NOMO-1 treated with dmso at 0.1 percent for 144 hours (cell line): ENCODE measurements at regions not wholly inside any gene's neighbourhood (a gene's known extent, or its start where the extent isn't known, plus 50 kb on each side); places are given as distances from the start of the nearest gene placed in this dataset.

Experiments
- DNase-seq: peaks from one replicate; lab custom pipeline; 2025; ENCODE audit not compliant: unreplicated experiment; lab: John Stamatoyannopoulos, UW

DNA sequence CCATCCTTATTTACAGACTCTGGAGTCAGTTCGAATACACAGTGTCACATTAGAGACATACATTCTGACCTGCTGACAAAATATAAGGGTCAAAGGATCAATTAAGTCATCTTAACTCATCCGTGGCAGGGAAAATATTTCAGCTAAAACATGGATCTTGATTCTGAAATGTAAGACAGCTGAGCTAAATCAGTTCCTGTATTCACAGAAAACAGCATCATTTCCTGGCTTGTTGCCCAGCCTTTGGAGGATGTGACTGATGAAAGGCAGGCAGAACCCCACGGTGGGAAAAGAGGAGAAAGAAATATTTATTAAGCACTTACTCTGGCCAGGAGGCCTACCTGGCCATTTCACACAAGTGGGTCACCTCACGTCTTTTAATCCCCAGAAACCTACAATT is 101.9 kb downstream of the GAS2L3 start:
- no peak for DNase-seq

DNA sequence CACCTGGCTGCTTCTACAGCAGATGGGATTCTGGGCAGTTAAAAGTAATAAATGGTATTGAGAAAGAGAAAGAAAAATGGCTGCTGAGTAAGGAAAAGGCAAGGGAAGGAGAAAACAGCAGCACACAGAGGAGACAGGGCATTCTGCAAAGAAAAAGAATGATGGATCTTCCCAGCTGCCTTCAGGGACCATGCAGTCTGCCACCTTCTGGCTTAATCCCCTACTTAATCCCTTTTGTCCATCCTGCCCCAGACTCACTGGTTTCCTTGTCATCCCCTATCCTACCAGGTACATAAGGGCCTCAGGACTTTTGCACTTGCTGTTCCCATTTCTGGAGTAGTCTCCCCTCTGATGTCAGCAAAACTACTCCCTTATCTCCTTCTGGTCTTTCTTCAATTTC is 107.6 kb downstream of the GAS2L3 start:
- DNase-seq: no peak

DNA sequence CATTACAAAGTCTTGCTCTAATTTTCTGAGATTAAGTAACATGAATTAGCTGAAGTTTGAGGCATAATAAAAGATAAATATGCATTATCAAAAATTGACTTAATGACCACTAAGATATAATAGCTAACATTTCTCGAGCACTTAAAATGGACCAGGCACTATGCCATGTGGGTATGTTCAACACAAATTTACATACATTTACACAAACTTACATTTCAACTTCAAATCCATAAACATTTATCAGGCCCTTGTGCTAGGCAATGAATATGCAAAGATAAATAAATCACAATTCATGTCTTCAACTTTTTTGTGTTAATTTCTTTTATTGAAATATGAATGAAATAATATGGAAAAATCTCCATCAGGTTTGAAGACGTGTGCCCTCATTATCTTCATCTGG is 108.7 kb downstream of the GAS2L3 start:
- no peak for DNase-seq

DNA sequence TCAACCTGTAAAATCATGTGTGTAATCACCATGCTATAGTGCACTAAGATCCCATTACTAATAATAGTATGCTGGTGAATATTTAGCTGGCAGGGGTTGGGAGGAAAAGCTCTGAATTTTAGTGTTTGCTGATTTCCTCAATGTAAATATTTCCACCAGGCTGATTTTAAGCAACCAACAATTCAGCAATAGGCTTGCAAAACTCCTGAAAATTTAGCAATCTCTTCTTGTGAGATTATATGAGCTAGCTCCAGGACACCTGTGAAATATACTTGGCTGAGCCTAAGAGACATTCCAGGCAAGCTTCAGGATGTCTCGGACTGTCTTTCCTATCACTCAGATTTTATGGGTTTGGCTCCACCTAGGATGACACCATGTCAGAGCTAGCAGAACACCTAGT is 106.9 kb upstream of the ANO4 start:
- no peak for DNase-seq

DNA sequence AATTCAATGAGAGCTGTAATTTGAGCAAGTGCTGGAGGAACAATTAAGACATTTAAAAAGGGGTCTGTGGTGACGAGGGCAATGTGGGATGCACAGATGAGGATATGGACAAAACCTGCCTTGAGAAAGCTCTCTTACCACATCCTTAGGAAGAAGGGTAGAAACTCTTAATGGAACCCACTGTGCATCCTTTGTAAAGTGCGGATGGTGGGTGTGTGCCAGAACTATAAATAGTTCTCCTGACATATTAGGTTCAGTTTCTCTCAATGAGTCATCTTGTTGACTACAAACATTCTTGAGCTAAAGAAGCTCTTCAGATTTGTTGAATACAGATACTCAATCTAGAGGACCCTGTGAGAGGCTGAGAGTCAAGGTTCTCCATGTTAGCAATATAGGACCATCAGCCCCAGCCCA is 106.1 kb upstream of the ANO4 start:
- no peak for DNase-seq

DNA sequence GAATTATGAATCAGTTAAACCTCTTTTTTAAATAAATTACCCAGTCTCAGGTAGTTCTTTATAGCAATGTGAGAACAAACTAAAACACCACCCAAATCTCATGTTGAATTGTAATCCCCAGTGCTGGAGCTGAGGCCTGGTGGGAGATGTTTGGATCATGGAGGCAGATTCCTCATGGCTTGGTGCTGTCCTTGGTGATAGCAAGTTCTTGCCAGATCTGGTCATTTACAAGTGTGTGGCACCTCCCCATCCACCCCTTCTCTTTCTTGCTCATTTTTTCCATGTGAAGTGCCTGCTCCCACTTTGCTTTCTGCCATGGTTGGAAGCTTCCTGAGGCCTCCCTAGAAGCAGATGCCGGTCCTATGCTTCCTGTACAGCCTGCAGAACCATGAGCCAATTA is 102.1 kb upstream of the ANO4 start:
- DNase-seq: no peak

DNA sequence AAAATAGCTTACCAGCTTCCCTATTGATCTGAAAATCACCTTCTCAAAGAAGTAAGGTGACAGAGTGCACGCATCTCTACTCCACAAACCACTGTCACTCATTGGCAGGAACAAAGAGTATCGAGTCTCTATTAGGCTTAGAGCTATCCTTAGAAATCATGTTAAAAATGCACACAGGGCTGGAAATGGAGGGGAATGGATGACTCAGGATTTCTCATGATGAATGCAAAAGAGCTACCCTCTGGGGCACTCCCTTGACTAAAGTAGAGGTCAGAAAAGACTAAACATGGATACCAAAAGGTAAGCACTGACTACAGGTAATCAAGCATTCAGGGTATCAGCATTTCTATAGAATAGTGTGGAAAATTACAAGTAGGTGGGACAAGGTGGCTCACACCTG is 96.1 kb upstream of the ANO4 start:
- no peak for DNase-seq

DNA sequence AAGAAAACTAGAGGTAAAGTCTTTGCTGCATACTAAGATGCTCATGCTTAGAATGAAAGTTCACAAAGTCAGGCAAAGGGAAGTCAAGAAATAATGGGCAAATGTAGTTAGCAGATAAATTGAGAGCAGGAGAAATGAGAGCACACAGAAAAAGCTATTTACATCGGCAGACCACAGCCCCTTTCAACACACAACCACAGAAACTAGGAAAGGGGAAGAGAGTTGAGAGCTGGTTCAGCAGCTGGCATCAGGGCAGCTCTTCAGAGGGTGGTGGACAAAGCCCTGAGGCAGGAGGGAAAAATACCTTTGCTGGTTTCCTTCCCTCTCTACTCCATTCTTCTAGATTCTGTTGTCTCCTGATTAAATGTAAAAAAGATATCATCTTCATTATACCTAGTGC is 95.4 kb upstream of the ANO4 start:
- peak; percentile 90 for DNase-seq

DNA sequence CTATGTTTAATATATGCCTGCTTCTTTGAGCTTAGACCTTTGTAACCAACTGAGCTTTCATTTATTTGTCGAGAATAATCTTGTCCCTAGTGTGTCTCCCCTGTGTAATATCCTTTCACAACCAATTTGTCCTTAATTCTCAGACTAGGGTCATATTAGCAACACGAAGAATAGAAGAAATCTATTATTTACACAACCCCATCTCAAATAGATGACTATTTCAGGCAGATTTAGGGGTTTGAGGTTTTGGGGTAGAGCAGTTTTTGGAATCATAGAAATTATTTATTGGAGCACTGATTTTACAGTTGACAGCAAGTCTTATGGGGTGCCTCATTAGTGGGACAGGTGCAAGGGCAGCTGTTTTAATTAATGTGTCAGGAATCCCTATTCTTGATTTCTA is 91.2 kb upstream of the ANO4 start:
- DNase-seq: no peak

DNA sequence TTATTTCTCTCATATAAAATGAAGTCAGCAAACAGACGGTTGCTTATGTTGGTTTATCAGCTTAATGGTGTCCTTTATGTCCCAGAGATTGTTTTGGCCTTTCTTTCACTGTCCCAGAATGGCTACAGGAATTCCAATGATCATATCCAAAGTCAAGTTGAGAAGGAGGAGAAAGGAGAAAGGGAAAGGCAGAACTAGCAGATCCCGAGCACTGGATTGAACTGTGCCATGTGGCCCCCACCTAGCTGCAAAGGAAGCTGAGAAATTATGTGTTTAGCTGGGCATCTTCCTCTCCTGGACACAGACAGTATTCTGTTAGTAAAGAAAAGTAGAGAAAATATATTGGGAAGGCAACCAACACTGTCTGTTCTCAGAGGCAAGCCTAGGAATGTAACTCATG is 90.7 kb upstream of the ANO4 start:
- DNase-seq: no peak

DNA sequence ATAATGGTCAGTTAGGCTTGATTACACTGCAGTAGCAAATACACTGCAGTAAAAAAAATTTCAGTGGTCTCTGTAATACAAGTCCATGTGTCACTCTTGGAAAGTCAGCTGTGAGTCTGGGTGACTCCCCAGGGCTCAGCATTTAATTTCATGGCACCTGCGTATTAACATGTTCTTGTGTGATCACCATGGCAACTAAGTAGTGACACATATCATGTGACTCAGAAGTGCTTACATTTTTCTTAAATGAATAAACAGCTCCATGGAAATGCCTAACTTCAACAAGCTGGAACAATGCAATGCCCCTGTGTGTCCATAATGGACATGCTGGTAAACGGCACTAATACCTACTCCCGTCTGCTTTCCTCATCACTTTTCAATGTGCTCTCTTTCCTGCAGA is 88.5 kb upstream of the ANO4 start:
- no peak for DNase-seq

DNA sequence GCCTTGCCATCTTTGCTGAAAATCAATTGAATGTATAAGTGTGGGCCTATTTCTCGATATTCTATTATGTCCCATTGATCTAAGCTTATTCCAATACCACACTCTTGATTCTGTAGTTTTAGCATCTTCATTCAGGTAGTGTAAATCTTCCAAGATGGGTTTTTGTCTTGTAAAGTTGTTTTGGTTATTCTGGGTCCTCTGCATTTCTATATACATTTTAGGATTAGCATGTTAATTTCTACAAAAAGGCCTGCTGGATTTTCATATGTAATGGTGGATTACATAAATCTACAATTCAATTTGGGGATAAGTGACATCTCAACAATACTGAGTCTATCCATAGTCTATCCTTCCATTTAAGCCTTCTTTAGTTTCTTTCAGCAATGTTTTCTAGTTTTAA is 86.0 kb upstream of the ANO4 start:
- DNase-seq: no peak

DNA sequence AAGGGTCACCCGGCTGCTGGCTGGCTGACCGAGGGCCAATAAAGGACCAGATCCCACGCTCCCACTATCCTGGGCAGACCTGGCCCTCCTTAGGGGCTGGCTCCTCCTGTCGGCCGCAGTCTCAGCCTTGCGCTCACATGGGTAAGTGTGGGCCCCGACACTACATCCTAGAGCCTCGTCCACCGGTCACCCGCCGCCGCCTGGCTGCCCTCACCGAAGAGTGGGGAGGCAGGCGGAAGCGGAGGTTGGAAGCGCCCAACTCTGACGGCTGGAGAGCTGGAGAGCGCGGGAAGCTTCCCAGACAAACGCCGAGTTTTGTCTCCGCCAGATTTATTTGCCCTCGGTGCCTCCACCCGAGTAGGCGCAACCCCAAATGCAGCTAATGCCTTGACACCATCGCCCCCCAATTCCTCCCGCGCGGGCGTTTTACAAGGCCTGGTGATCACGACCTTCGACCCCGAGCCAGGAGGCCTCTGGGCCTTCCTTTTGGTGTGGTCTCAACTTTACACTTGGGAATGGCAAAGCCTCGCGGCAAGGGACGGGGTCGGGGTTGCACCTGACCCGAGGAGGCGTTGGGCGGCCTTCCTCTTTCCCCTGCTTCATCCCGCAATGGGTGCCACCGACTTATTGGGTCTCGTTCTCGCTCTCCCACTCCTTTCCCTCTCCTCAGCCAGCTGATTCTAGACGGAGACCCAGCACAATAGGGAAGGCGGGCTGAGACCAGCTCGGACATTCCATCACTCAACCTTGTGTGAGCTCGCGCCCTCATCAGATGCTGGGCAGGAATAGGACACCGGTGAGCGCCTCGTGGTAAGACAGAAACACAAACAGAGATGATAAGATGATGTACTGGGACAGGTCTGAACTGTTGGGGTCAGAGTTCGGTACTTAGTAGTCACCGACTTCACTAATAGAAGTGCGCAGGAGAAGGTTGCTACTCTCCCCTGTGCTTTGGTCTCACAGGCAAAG is 78.3 kb upstream of the ANO4 start:
- no peak for DNase-seq

DNA sequence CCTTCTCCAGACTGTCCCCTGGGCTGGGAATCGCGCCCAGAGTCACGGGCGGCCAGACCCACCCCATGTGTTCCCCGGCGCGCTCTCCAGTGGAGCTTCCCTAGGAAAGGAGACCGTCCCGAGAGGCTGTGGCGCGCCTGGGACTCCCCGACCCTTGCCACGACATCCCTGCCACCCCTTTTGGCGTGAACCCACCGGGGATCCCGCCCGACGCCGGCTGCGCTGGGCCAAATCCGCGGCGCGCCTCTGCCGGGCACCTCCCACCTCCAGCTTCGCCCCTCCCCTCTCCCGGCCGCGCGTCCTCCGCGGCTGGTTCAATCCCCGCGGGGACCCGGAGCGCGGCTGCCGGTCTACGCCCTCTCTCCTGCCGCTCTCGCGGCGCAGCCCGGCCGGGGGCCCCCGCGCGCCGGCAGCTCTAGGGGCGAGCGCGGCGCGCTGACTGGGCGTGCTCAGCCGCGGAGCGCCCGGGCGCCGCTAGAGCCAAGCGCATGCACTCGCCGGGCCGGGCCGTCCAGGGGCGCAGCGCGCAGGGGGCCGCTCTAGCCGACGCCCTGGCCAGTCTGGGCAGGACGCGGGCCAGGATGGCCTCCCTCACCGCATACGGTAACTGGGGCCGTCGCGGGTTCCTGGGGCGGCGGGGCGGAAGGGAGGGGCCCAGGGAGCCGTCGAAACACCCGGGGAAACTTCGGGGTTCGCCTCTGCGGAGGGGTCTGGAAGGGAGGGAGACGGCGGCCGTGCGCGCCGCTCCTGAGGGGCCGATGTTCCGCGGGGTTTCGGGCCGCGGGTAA is 77.4 kb upstream of the ANO4 start:
- no peak for DNase-seq

DNA sequence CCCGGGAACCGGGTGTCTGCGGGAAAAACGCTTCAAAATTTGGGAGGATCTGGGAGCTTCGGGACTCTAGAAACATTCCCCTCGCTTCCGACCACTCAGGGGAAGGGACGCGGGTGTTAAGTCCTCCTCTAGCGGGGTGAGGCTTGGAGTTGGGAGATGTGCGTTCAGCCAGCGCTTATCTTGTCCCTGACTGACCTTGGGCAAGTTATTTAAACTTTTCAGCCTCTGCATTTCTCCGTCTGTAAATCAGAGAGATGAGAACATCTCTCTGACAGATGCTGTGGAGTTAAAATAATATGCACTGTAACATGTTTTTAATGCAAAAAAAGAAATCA is 76.9 kb upstream of the ANO4 start:
- DNase-seq: no peak

DNA sequence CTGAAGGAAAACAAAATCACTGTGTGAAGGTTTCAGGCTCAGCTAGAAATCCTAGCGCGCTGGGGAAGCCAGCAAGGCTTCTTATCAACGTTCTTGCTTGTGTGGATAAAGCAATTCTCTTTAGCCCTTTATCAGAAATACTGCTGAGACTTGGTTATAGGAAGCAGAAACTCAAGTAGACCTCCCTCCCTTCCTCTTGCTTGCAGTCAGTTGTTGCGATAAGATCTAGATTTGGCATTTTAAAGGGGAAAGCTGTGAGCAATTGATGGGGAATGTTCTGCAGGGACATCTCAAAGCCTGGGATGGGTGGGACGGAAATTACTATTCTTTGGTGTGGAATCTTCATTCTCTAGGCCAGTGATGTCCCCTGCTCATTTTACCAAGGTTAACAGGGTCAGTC is 76.4 kb upstream of the ANO4 start:
- no peak for DNase-seq

DNA sequence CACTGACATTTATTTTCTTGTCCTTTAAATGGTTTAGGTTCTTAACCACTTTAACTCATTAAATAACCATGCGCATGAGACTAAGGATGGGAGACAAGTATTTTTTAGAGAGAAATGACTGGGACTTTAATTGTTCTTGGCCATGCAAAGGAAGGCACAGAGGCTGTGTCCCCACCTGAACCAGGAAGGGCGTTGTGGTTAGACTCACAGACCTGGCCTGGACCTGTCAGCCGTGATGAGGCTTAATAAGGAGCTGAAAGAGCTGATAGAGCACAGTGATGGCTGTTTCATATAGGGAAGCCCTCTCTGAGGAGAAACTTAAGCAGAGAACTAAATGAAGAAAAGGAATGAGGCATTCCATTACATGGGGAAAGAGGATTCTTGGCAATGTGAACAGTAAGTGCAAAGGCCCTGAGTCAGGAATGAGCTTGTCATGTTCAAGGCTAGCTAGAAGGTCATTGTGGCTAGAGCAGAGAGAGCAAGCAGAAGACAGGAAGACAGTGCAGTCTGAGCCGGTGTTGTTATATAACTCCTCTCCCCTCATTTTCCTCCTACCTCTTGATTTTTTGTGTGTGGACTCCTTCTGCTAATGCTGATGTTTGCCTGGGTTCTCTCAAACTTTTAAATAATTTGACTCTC is 74.4 kb upstream of the ANO4 start:
- DNase-seq: no peak

DNA sequence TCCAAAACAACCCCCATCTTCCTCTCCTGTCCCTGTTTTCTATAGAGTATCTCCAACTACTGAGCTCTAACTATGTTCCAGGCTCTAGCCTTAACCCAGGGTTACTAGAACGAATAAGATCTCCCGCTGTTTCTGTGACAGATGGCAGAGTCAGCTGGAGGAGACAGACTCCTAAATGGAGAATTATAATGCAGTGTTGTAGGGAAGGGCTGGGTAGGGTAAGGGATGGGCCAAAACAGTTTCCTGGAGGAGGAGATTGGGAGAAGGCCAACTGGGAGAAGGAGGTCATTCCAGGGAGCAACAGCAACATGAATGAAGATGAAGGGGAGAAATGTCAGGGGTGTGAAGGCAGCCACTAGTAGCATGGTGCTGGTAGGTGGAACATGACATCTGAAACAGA is 73.4 kb upstream of the ANO4 start:
- no peak for DNase-seq

DNA sequence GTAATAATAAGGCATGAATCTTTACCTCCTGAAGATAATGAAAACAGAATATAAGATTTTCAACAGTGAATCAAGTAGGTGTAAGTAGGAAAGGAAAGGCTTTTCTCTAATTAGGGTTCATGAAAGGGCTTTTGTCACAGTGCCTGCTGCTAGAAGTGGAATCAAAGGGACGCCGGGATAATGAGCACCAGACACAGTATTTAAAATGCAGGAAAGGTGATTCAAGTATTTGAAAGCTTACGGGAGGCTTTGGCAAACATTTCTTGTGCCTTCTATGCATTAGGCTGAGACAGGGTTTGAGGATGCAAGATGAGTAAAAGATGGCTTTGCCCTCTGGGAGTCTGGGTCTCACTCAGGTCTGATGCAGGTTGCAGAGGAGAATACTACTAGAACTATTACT is 70.5 kb upstream of the ANO4 start:
- no peak for DNase-seq

DNA sequence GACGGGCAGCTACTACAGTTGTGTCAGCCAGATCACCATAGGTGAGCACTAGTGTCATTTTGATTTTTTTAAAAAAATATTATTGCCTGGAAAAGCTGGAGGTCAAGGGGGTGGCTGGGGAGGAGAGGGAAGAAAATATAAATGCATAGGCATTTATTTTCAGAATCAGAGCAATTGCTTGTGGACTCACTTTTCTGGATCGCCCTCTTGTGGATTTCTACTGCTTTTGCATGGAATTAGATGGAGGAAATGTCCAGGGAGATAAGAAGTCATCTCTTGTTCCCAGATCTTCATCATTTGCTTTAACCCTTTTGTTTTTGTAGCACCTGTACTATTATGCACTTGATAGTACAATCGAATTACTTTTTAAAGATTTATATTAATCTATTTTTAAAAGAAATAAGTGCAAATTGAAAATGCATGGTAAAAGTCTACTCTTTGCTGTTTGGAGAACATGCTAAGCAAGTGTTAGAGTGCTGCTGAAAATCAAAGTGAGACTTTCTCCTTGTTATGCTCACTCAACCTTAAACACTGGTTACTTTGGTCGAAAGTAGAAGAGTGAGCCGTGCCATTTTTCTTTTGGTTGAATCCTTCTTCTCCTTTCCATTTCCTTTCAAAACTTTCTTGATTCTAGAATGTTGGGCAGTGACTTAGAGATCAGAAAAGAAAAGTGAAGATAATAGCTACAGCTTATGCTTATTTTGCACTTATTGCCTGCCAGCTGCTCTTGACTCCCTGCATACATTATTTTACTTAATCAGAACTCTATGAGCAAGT is 60.6 kb upstream of the ANO4 start:
- no peak for DNase-seq

DNA sequence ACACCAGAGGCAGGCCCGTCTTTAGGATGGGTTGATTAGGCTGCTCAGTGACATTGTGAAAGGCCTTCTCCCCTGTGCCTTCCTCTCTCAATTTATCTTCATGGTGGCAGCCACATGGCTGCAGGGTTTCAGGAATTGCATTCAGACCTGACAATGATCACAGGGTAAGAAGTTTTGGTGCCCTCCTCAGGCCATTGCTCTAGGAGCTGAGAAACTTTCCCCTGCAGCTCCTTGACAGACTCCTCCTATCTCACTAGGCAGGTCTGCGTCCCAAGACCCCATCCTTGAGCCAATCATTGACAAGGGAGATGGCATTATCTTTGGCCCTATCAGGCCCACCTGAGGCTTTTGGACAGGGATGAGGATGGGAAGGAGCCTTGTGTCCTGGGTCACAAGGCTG is 57.4 kb upstream of the ANO4 start:
- no peak for DNase-seq
